ENCODE measurements at regions not wholly inside any gene's neighbourhood (a gene's known extent, or its start where the extent isn't known, plus 50 kb on each side); places are given as distances from the start of the nearest gene placed in this dataset.
"Not testable (repeated sequence)": the region's sequence is repeated elsewhere in the genome, so short reads cannot be mapped to it uniquely, and the experiment has no call there.

GRCh38 chr1:83244832-83245231 lies 754.1 kb downstream of the TTLL7 start:
- TF ChIP-seq POLR2A, CTCF (IDR thresholded peaks at IDR 0.05): not testable (repeated sequence)

Data from right lobe of liver (tissue), 4 donors.